Pons (tissue), 1 donor: ENCODE measurements at regions not wholly inside any gene's neighbourhood (a gene's known extent, or its start where the extent isn't known, plus 50 kb on each side); places are given as distances from the start of the nearest gene placed in this dataset.
"Not testable (repeated sequence)": the region's sequence is repeated elsewhere in the genome, so short reads cannot be mapped to it uniquely, and the experiment has no call there.

Experiments used
- DNase-seq: peaks from one replicate; pipeline ENCODE4 v3.0.0-alpha.2; 2016; ENCODE audit warnings: low spot score

GRCh38 chr1:34369701-34370455 is 193.2 kb downstream of the C1orf94 start:
- no peak for DNase-seq

GRCh38 chr1:34370748-34371147 is 194.0 kb downstream of the C1orf94 start:
- DNase-seq = no peak

GRCh38 chr1:34371179-34371578 is 194.5 kb downstream of the C1orf94 start:
- not testable (repeated sequence) for DNase-seq

GRCh38 chr1:34371829-34372532 is 195.3 kb downstream of the C1orf94 start:
- DNase-seq = no peak

GRCh38 chr1:34372891-34373290 is 196.2 kb downstream of the C1orf94 start:
- DNase-seq = no peak

GRCh38 chr1:34373912-34374311 is 197.2 kb downstream of the C1orf94 start:
- DNase-seq = no peak

- no peak for DNase-seq
Observed at GRCh38 chr1:34376531-34376930, 199.8 kb downstream of the C1orf94 start.

GRCh38 chr1:34378968-34379856 is 202.5 kb downstream of the C1orf94 start:
- no peak for DNase-seq

- DNase-seq = no peak
Observed at GRCh38 chr1:34379911-34380310, 203.2 kb downstream of the C1orf94 start.

- no peak for DNase-seq
Observed at GRCh38 chr1:34380526-34381124, 203.9 kb downstream of the C1orf94 start.

GRCh38 chr1:34389974-34390373 is 213.3 kb downstream of the C1orf94 start:
- DNase-seq = no peak

- no peak for DNase-seq
Observed at GRCh38 chr1:34396042-34396441, 219.3 kb downstream of the C1orf94 start.

GRCh38 chr1:34398241-34398915 is 221.7 kb downstream of the C1orf94 start:
- no peak for DNase-seq

- DNase-seq = no peak
Observed at GRCh38 chr1:34398916-34399275, 222.2 kb downstream of the C1orf94 start.

- no peak for DNase-seq
Observed at GRCh38 chr1:34400675-34401074, 224.0 kb downstream of the C1orf94 start.

- DNase-seq = no peak
Observed at GRCh38 chr1:34403156-34403555, 226.4 kb downstream of the C1orf94 start.

GRCh38 chr1:34404804-34405203 is 228.1 kb downstream of the C1orf94 start:
- DNase-seq = no peak

- no peak for DNase-seq
Observed at GRCh38 chr1:34405266-34405959, 228.7 kb downstream of the C1orf94 start.

GRCh38 chr1:34406377-34406776 is 229.7 kb downstream of the C1orf94 start:
- no peak for DNase-seq

GRCh38 chr1:34406833-34407539 is 230.3 kb downstream of the C1orf94 start:
- no peak for DNase-seq
